IMR-90 (cell line): ENCODE measurements at regions not wholly inside any gene's neighbourhood (a gene's known extent, or its start where the extent isn't known, plus 50 kb on each side); places are given as distances from the start of the nearest gene placed in this dataset.

ENCODE experiments used
- ATAC-seq: fragments of 200-7000 bp; cut with Tn5 transposase; 2 replicates; pipeline ENCODE4 v1.9.1; 2020; ENCODE audit warnings: low read depth, mild to moderate bottlenecking, moderate library complexity
- BruUV-seq: library from RNA; stranded (reverse); fragments of 400-500 nt; replicated peaks from 2 replicates; lab custom pipeline; 2021; lab: Mats Ljungman, UMichigan
- CTCF ChIA-PET: fragments of 300-600 bp; formaldehyde crosslinking; extraction: SDS; loops from one replicate; lab custom pipeline; 2021; ENCODE audit warnings: antibody characterized with exemption; lab: Yijun Ruan, JAX
- POLR2A ChIA-PET: fragments of 300-600 bp; sonication (Branson Sonifier 250); formaldehyde crosslinking; loops from one replicate; lab custom pipeline; 2022; ENCODE audit warnings: antibody characterized with exemption; ENCODE audit not compliant: unreplicated experiment; lab: Charles Lee
- DNase-seq: peaks from one replicate; pipeline ENCODE4 v3.0.0; 2013
- H2AFZ ChIP-seq: replicated peaks from 2 replicates; pipeline ENCODE3; 2013; ENCODE audit warnings: low read length, mild to moderate bottlenecking; ENCODE audit not compliant: poor library complexity
- H2AK5ac ChIP-seq: 2 replicates; pipeline ENCODE4 v1.6.1; 2013; ENCODE audit warnings: low read depth, low read length, inconsistent platforms
- H2AK9ac ChIP-seq: replicated peaks from 2 replicates; pipeline ENCODE3; 2013; ENCODE audit warnings: mild to moderate bottlenecking, low read depth, low read length, moderate library complexity; ENCODE audit not compliant: poor library complexity
- H2BK120ac ChIP-seq: 2 replicates; pipeline ENCODE4 v1.6.1; 2013; ENCODE audit warnings: low read depth, low read length, inconsistent platforms
- H2BK15ac ChIP-seq: 3 replicates; pipeline ENCODE4 v1.6.1; 2013; ENCODE audit warnings: low read depth, low read length, inconsistent platforms
- H2BK20ac ChIP-seq: 2 replicates; pipeline ENCODE4 v1.6.1; 2013; ENCODE audit warnings: low read depth, mild to moderate bottlenecking, inconsistent platforms, low read length, moderate library complexity
- H2BK5ac ChIP-seq: 2 replicates; pipeline ENCODE4 v1.6.1; 2013; ENCODE audit warnings: mild to moderate bottlenecking, low read depth, low read length, inconsistent platforms; ENCODE audit not compliant: poor library complexity, severe bottlenecking
- H3K14ac ChIP-seq: replicated peaks from 2 replicates; pipeline ENCODE4 v1.6.1; 2013; ENCODE audit warnings: low read depth, low read length, inconsistent platforms
- H3K18ac ChIP-seq: 2 replicates; pipeline ENCODE4 v1.6.1; 2013; ENCODE audit warnings: low read depth, low read length, control low read depth
- H3K23ac ChIP-seq: 2 replicates; pipeline ENCODE4 v1.6.1; 2013; ENCODE audit warnings: low read depth, low read length, inconsistent platforms
- H3K27ac ChIP-seq: 2 replicates; pipeline ENCODE4 v1.5.1; 2013; ENCODE audit warnings: mild to moderate bottlenecking, control low read depth, low read length; ENCODE audit not compliant: insufficient read depth
- H3K27me3 ChIP-seq: 2 replicates; pipeline ENCODE4 v1.6.1; 2013; ENCODE audit warnings: low read length; ENCODE audit not compliant: control insufficient read depth, insufficient read depth
- H3K36me3 ChIP-seq: 2 replicates; pipeline ENCODE4 v1.6.1; 2013; ENCODE audit warnings: low read length, mixed read lengths; ENCODE audit not compliant: control insufficient read depth, insufficient read depth
- H3K4ac ChIP-seq: 2 replicates; pipeline ENCODE4 v1.6.1; 2013; ENCODE audit warnings: low read depth, low read length, inconsistent platforms
- H3K4me1 ChIP-seq: 2 replicates; pipeline ENCODE4 v1.6.1; 2013; ENCODE audit warnings: low read length, mixed read lengths; ENCODE audit not compliant: control insufficient read depth, insufficient read depth
- H3K4me2 ChIP-seq: 2 replicates; pipeline ENCODE4 v1.6.1; 2013; ENCODE audit warnings: low read depth, mild to moderate bottlenecking, control low read depth, low read length, moderate library complexity
- H3K4me3 ChIP-seq: 2 replicates; pipeline ENCODE4 v1.5.1; 2013; ENCODE audit warnings: low read depth, mild to moderate bottlenecking, control low read depth, low read length, moderate library complexity; ENCODE audit not compliant: insufficient read depth
- H3K56ac ChIP-seq: 2 replicates; pipeline ENCODE4 v1.6.1; 2013; ENCODE audit warnings: low read length, inconsistent platforms; ENCODE audit not compliant: insufficient read depth; ENCODE audit errors: extremely low read depth
- H3K79me1 ChIP-seq, 2 experiments: 2 replicates each; pipeline ENCODE4 v1.6.1; 2013; ENCODE audit warnings: low read length in 2 of 2, inconsistent platforms in 1 of 2, low read depth in 1 of 2
- H3K9ac ChIP-seq: 2 replicates; pipeline ENCODE4 v1.6.1; 2013; ENCODE audit warnings: low read depth, low read length, control low read depth
- H3K9me1 ChIP-seq: 2 replicates; pipeline ENCODE4 v1.6.1; 2013; ENCODE audit warnings: low read length, inconsistent platforms; ENCODE audit not compliant: insufficient read depth
- H3K9me3 ChIP-seq: 2 replicates; pipeline ENCODE4 v1.6.1; 2013; ENCODE audit warnings: low read length; ENCODE audit not compliant: control insufficient read depth, insufficient read depth
- H4K20me1 ChIP-seq: 2 replicates; pipeline ENCODE4 v1.6.1; 2013; ENCODE audit warnings: low read length, inconsistent platforms; ENCODE audit not compliant: insufficient read depth
- H4K5ac ChIP-seq: 2 replicates; pipeline ENCODE4 v1.6.1; 2013; ENCODE audit warnings: mild to moderate bottlenecking, low read depth, low read length, control low read depth
- H4K8ac ChIP-seq, 2 experiments: 2 replicates each; pipeline ENCODE4 v1.6.1; 2013; ENCODE audit warnings: low read depth in 2 of 2, low read length in 2 of 2, control low read depth in 1 of 2, inconsistent platforms in 1 of 2
- H4K91ac ChIP-seq: 2 replicates; pipeline ENCODE4 v1.6.1; 2013; ENCODE audit warnings: low read depth, low read length, inconsistent platforms; ENCODE audit not compliant: insufficient read depth
- BHLHE40 ChIP-seq: fragments of 150-350 bp; IDR thresholded peaks from 2 replicates; pipeline ENCODE4 v1.6.1; 2016; ENCODE audit warnings: mild to moderate bottlenecking, low read depth, low read length
- CHD1 ChIP-seq: IDR thresholded peaks from 2 replicates; pipeline ENCODE4 v1.6.1; 2012; ENCODE audit warnings: low read depth, low read length, improper control_type of control experiment
- CTCF ChIP-seq: conservative IDR thresholded peaks from 2 replicates; pipeline ENCODE4 v1.5.1; 2012; ENCODE audit warnings: mild to moderate bottlenecking, low read depth, low read length, improper control_type of control experiment
- FOS ChIP-seq: fragments of 150-350 bp; IDR thresholded peaks from 2 replicates; pipeline ENCODE4 v1.6.1; 2016; ENCODE audit warnings: low read depth, low read length
- MXI1 ChIP-seq: IDR thresholded peaks from 2 replicates; pipeline ENCODE4 v1.6.1; 2012; ENCODE audit warnings: low read depth, mild to moderate bottlenecking, low read length, moderate library complexity, borderline replicate concordance
- NFE2L2 ChIP-seq: fragments of 150-350 bp; IDR thresholded peaks from 2 replicates; pipeline ENCODE4 v1.6.1; 2016; ENCODE audit warnings: low read depth, mild to moderate bottlenecking, low read length
- POLR2A ChIP-seq: IDR thresholded peaks from 2 replicates; pipeline ENCODE4 v1.6.1; 2012; ENCODE audit warnings: mild to moderate bottlenecking, low read depth, low read length
- RAD21 ChIP-seq: IDR thresholded peaks from 2 replicates; pipeline ENCODE4 v1.6.1; 2012; ENCODE audit warnings: low read length, improper control_type of control experiment
- SMC3 ChIP-seq: fragments of 150-350 bp; IDR thresholded peaks from 2 replicates; pipeline ENCODE4 v1.6.1; 2016; ENCODE audit warnings: low read depth, mild to moderate bottlenecking, antibody characterized with exemption, low read length, moderate library complexity
- USF2 ChIP-seq: fragments of 150-350 bp; IDR thresholded peaks from 2 replicates; pipeline ENCODE4 v1.6.1; 2017; ENCODE audit warnings: mild to moderate bottlenecking, antibody characterized with exemption, low read length, low read depth
- WGBS, 2 experiments: methylation state at CpG; one replicate each; pipeline versions ENCODE4 v1.1.5 to v1.1.7; 2013; ENCODE audit warnings: missing lambda C conversion rate in 2 of 2; ENCODE audit not compliant: insufficient read length in 1 of 2; ENCODE audit errors: extremely low coverage in 2 of 2; 5-methylcytosine and 5-hydroxymethylcytosine counted together
- dilution Hi-C: fragments of 300-500 bp; cut with HindIII; formaldehyde crosslinking; loops from one replicate; pipeline ENCODE4 v1.14.3; 2018; ENCODE audit warnings: low sequenced_read_pairs; ENCODE audit not compliant: unreplicated experiment
- in situ Hi-C: fragments of 300-500 bp; cut with MboI; formaldehyde crosslinking; loops from 3 replicates; pipeline ENCODE4 v1.14.3; 2019; ENCODE audit warnings: low sequenced_read_pairs, inconsistent platforms, mixed read lengths
- intact Hi-C: fragments of 100-400 bp; cut with micrococcal nuclease; formaldehyde crosslinking; loops from 2 replicates; pipeline ENCODE4 v1.10.0; 2022

GRCh38 chr2:235146871-235147565 is 195.2 kb downstream of the SH3BP4 start:
- no peak overlapping the region for H4K8ac ChIP-seq
- H3K27ac ChIP-seq = no peak overlapping the region
- ChIA-PET POLR2A (no interaction called here), CTCF (interaction anchor here (1.1 to 1.2 kb wide), 2 partner anchors 13 to 142 kb away, joined by 3 to 4 read pairs; no protein-coding TSS in a partner anchor)
- no peak overlapping the region for H4K5ac ChIP-seq
- no TSS peak for BruUV-seq
- no peak overlapping the region for H3K56ac ChIP-seq
- peaks cover 60% of the 10 kb centered on the region for H3K27me3 ChIP-seq
- H3K18ac ChIP-seq = no peak overlapping the region
- in situ Hi-C loops = loop anchor here (5.0 kb wide), 1 partner anchor 435 kb away; no protein-coding TSS in a partner anchor
- H3K36me3 ChIP-seq = no peaks in the 10 kb centered on the region
- dilution Hi-C loops = loop anchor here (25.0 kb wide), 1 partner anchor 590 kb away; no protein-coding TSS in a partner anchor
- no peaks in the 10 kb centered on the region for H3K4me1 ChIP-seq
- WGBS, 2 experiments = 94% methylated on average over 2 of the region's 16 CpGs; no CpG with 5 or more reads in 1 of the 2 experiments
- H2BK5ac ChIP-seq = no peak overlapping the region
- H3K23ac ChIP-seq = no peak overlapping the region
- DNase-seq = no peak
- ATAC-seq = no peak
- H2BK120ac ChIP-seq = no peak overlapping the region
- H2BK20ac ChIP-seq = no peak overlapping the region
- no peak overlapping the region for H2AFZ ChIP-seq
- no peak for TF ChIP-seq CHD1
- no peak for TF ChIP-seq CTCF
- TF ChIP-seq USF2 = no peak
- TF ChIP-seq POLR2A = no peak
- TF ChIP-seq RAD21 = no peak
- no peak for TF ChIP-seq BHLHE40
- TF ChIP-seq FOS = no peak
- TF ChIP-seq SMC3 = no peak
- no peak for TF ChIP-seq MXI1
- TF ChIP-seq NFE2L2 = no peak
- no peaks in the 10 kb centered on the region for H3K9me3 ChIP-seq
- H3K9me1 ChIP-seq = no peaks in the 10 kb centered on the region
- H2AK9ac ChIP-seq = no peak overlapping the region
- no peak overlapping the region for H4K91ac ChIP-seq
- no peak overlapping the region for H3K9ac ChIP-seq
- no peak overlapping the region for H2BK15ac ChIP-seq
- H3K79me1 ChIP-seq = no peaks in the 10 kb centered on the region
- H3K4me2 ChIP-seq = no peak overlapping the region
- H3K4me3 ChIP-seq = no peak overlapping the region
- H3K4ac ChIP-seq = no peak overlapping the region
- no peak overlapping the region for H3K14ac ChIP-seq
- no peak overlapping the region for H2AK5ac ChIP-seq
- intact Hi-C loops = no loop called here
- no peaks in the 10 kb centered on the region for H4K20me1 ChIP-seq
